Hepatocyte (in vitro differentiated cells): ENCODE measurements at regions not wholly inside any gene's neighbourhood (a gene's known extent, or its start where the extent isn't known, plus 50 kb on each side); places are given as distances from the start of the nearest gene placed in this dataset.

ENCODE experiments used
- DNase-seq: peaks from one replicate; pipeline ENCODE4 v3.0.0-alpha.2; 2016; ENCODE audit warnings: low spot score
- H2AFZ ChIP-seq: fragments of 200-600 bp; sonication (generic); 2 replicates; pipeline ENCODE4 v1.6.0; 2016; ENCODE audit warnings: antibody characterized with exemption, mild to moderate bottlenecking
- H3K27ac ChIP-seq: fragments of 200-600 bp; sonication (generic); 2 replicates; pipeline ENCODE4 v1.5.1; 2016; ENCODE audit warnings: mild to moderate bottlenecking
- H3K27me3 ChIP-seq: fragments of 200-600 bp; sonication (generic); 2 replicates; pipeline ENCODE4 v1.6.1; 2016
- H3K36me3 ChIP-seq: fragments of 200-600 bp; sonication (generic); replicated peaks from 2 replicates; pipeline ENCODE4 v1.5.1; 2016; ENCODE audit warnings: low read depth; ENCODE audit not compliant: insufficient read depth
- H3K4me1 ChIP-seq: fragments of 200-600 bp; sonication (generic); 2 replicates; pipeline ENCODE4 v1.5.1; 2016; ENCODE audit warnings: mild to moderate bottlenecking, moderate library complexity; ENCODE audit not compliant: insufficient read depth
- H3K4me2 ChIP-seq: fragments of 200-600 bp; sonication (generic); 2 replicates; pipeline ENCODE4 v1.6.0; 2016
- H3K4me3 ChIP-seq: fragments of 200-600 bp; sonication (generic); 2 replicates; pipeline ENCODE4 v1.5.1; 2016; ENCODE audit warnings: mild to moderate bottlenecking
- H3K79me2 ChIP-seq: fragments of 200-600 bp; sonication (generic); 2 replicates; pipeline ENCODE4 v1.6.0; 2017; ENCODE audit warnings: mild to moderate bottlenecking
- H3K9me2 ChIP-seq: fragments of 200-600 bp; sonication (generic); replicated peaks from 2 replicates; pipeline ENCODE4 v1.6.0; 2017; ENCODE audit warnings: mild to moderate bottlenecking; ENCODE audit not compliant: insufficient read depth
- H3K9me3 ChIP-seq: fragments of 200-600 bp; sonication (generic); 2 replicates; pipeline ENCODE4 v1.5.1; 2016; ENCODE audit warnings: low read depth, mild to moderate bottlenecking
- H4K20me1 ChIP-seq: fragments of 200-600 bp; sonication (generic); 2 replicates; pipeline ENCODE4 v1.6.0; 2016; ENCODE audit warnings: mild to moderate bottlenecking; ENCODE audit not compliant: insufficient read depth, poor library complexity, severe bottlenecking
- CTCF ChIP-seq: fragments of 200-600 bp; sonication (generic); IDR thresholded peaks from 2 replicates; pipeline ENCODE4 v1.5.1; 2016; ENCODE audit warnings: antibody characterized with exemption, mild to moderate bottlenecking; ENCODE audit not compliant: poor library complexity
- EZH2 ChIP-seq: fragments of 200-600 bp; sonication (generic); IDR thresholded peaks from 2 replicates; pipeline ENCODE4 v1.6.1; 2016; ENCODE audit warnings: antibody characterized with exemption, mild to moderate bottlenecking, borderline replicate concordance
- EZH2phosphoT487 ChIP-seq: fragments of 200-600 bp; sonication (generic); IDR thresholded peaks from one replicate; pipeline ENCODE4 v1.6.1; 2018; ENCODE audit warnings: antibody characterized with exemption, mild to moderate bottlenecking, low read depth, moderate library complexity; ENCODE audit not compliant: unreplicated experiment, severe bottlenecking
- WGBS: methylation state at CpG from one replicate; pipeline ENCODE4 v1.1.6; 2016; ENCODE audit warnings: low lambda C conversion rate; ENCODE audit errors: missing lambda C conversion rate; 5-methylcytosine and 5-hydroxymethylcytosine counted together

- H3K27ac ChIP-seq, result no peak overlapping the region
- H3K27me3 ChIP-seq, result no peaks in the 10 kb centered on the region
- TF ChIP-seq EZH2phosphoT487, result no peak
- no peak for TF ChIP-seq CTCF
- TF ChIP-seq EZH2, result no peak
- H3K4me1 ChIP-seq, result no peaks in the 10 kb centered on the region
- no peaks in the 10 kb centered on the region for H3K36me3 ChIP-seq
- H3K4me2 ChIP-seq, result no peak overlapping the region
- no peaks in the 10 kb centered on the region for H3K9me2 ChIP-seq
- no peaks in the 10 kb centered on the region for H3K9me3 ChIP-seq
- no peaks in the 10 kb centered on the region for H4K20me1 ChIP-seq
- WGBS, result 80% methylated on average over 2 of the region's 2 CpGs
- H2AFZ ChIP-seq, result no peak overlapping the region
- H3K79me2 ChIP-seq, result no peaks in the 10 kb centered on the region
- H3K4me3 ChIP-seq, result no peak overlapping the region
- no peak for DNase-seq
These were observed 179.7 kb downstream of the SLC6A15 start for GRCh38 chr12:84732828-84733340.

GRCh38 chr12:84730561-84731162, 181.9 kb downstream of the SLC6A15 start:
- Histone ChIP-seq H3K79me2 (no peaks in the 10 kb centered on the region), H3K27me3 (no peaks in the 10 kb centered on the region), H3K9me3 (no peaks in the 10 kb centered on the region), H3K36me3 (no peaks in the 10 kb centered on the region), H3K4me3 (no peak overlapping the region), H4K20me1 (no peaks in the 10 kb centered on the region), H3K4me2 (no peak overlapping the region), H3K4me1 (no peaks in the 10 kb centered on the region), H3K9me2 (no peaks in the 10 kb centered on the region), H3K27ac (no peak overlapping the region), H2AFZ (no peak overlapping the region)
- no peak for DNase-seq
- WGBS, result 64% methylated on average over 3 of the region's 3 CpGs
- TF ChIP-seq EZH2 (no peak), CTCF (no peak), EZH2phosphoT487 (no peak)

- Histone ChIP-seq H4K20me1 (no peaks in the 10 kb centered on the region), H3K79me2 (no peaks in the 10 kb centered on the region), H3K36me3 (no peaks in the 10 kb centered on the region), H3K4me1 (no peaks in the 10 kb centered on the region), H3K4me2 (no peak overlapping the region), H3K4me3 (no peak overlapping the region), H3K27ac (no peak overlapping the region), H3K9me3 (no peaks in the 10 kb centered on the region), H3K9me2 (no peaks in the 10 kb centered on the region), H3K27me3 (no peaks in the 10 kb centered on the region), H2AFZ (no peak overlapping the region)
- peak; percentile 8 for DNase-seq
- no peak for TF ChIP-seq EZH2phosphoT487
- TF ChIP-seq CTCF, result no peak
- no peak for TF ChIP-seq EZH2
- 33% methylated on average over 3 of the region's 3 CpGs for WGBS
These were observed 184.6 kb downstream of the SLC6A15 start for GRCh38 chr12:84727961-84728360.

GRCh38 chr12:84726780-84727179, 185.8 kb downstream of the SLC6A15 start:
- Histone ChIP-seq H2AFZ (no peak overlapping the region), H3K4me1 (no peaks in the 10 kb centered on the region), H4K20me1 (no peaks in the 10 kb centered on the region), H3K4me2 (no peak overlapping the region), H3K79me2 (no peaks in the 10 kb centered on the region), H3K9me2 (no peaks in the 10 kb centered on the region), H3K9me3 (no peaks in the 10 kb centered on the region), H3K27ac (no peak overlapping the region), H3K36me3 (no peaks in the 10 kb centered on the region), H3K27me3 (no peaks in the 10 kb centered on the region), H3K4me3 (no peak overlapping the region)
- no peak for DNase-seq
- 84% methylated on average over 2 of the region's 2 CpGs for WGBS
- TF ChIP-seq EZH2 (no peak), CTCF (no peak), EZH2phosphoT487 (no peak)
